ENCODE measurements at regions not wholly inside any gene's neighbourhood (a gene's known extent, or its start where the extent isn't known, plus 50 kb on each side); places are given as distances from the start of the nearest gene placed in this dataset.

GRCh38 chr5:35438786-35439185 is 178.9 kb upstream of the SPEF2 start:
- TF ChIP-seq EZH2 (IDR thresholded peaks at IDR 0.05; ENCODE audit: insufficient read depth, poor library complexity, severe bottlenecking) (no peak), EZH2phosphoT487 (IDR thresholded peaks at IDR 0.05; ENCODE audit: insufficient read depth, low read depth) (no peak)
